DOHH2 (cell line): ENCODE measurements at regions not wholly inside any gene's neighbourhood (a gene's known extent, or its start where the extent isn't known, plus 50 kb on each side); places are given as distances from the start of the nearest gene placed in this dataset.
"Not testable (repeated sequence)": the region's sequence is repeated elsewhere in the genome, so short reads cannot be mapped to it uniquely, and the experiment has no call there.

Experiments
- H3F3A ChIP-seq: fragments of 200-600 bp; sonication (generic), shearing (Covaris generic); 2 replicates; pipeline ENCODE4 v1.6.0; 2016; ENCODE audit warnings: antibody characterized with exemption, mild to moderate bottlenecking; ENCODE audit not compliant: control insufficient read depth, insufficient read depth
- H3K27ac ChIP-seq: fragments of 200-600 bp; sonication (generic); 2 replicates; pipeline ENCODE4 v1.5.1; 2014; ENCODE audit warnings: low read depth, mild to moderate bottlenecking, low read length, moderate library complexity
- H3K27me3 ChIP-seq: fragments of 200-600 bp; sonication (generic); 2 replicates; pipeline ENCODE4 v1.6.1; 2014; ENCODE audit warnings: mild to moderate bottlenecking, low read length, mixed read lengths; ENCODE audit not compliant: control insufficient read depth
- H3K36me3 ChIP-seq: fragments of 200-600 bp; sonication (generic); 2 replicates; pipeline ENCODE4 v1.6.1; 2014; ENCODE audit warnings: mild to moderate bottlenecking, low read length, moderate library complexity, mixed read lengths; ENCODE audit not compliant: control insufficient read depth
- H3K4me1 ChIP-seq: fragments of 200-600 bp; sonication (generic); 2 replicates; pipeline ENCODE4 v1.6.1; 2014; ENCODE audit warnings: mild to moderate bottlenecking, low read length, mixed read lengths; ENCODE audit not compliant: control insufficient read depth
- H3K4me2 ChIP-seq: fragments of 200-600 bp; sonication (generic); 2 replicates; pipeline ENCODE4 v1.6.0; 2014; ENCODE audit warnings: mild to moderate bottlenecking, low read length, moderate library complexity
- H3K4me3 ChIP-seq: fragments of 200-600 bp; sonication (generic); 2 replicates; pipeline ENCODE4 v1.5.1; 2014; ENCODE audit warnings: mild to moderate bottlenecking, low read length, mixed read lengths
- H3K79me2 ChIP-seq: fragments of 200-600 bp; sonication (generic); 2 replicates; pipeline ENCODE4 v1.6.1; 2014; ENCODE audit warnings: mild to moderate bottlenecking, low read length, mixed read lengths; ENCODE audit not compliant: control insufficient read depth
- H3K9me2 ChIP-seq: fragments of 200-600 bp; sonication (generic); replicated peaks from 2 replicates; pipeline ENCODE4 v1.6.1; 2014; ENCODE audit warnings: mild to moderate bottlenecking, low read length, mixed read lengths; ENCODE audit not compliant: control insufficient read depth
- H3K9me3 ChIP-seq: fragments of 200-600 bp; sonication (generic); 2 replicates; pipeline ENCODE4 v1.6.1; 2014; ENCODE audit warnings: antibody characterized with exemption, low read length, mixed read lengths; ENCODE audit not compliant: control insufficient read depth, insufficient read depth
- H4K20me1 ChIP-seq: fragments of 200-600 bp; sonication (generic); 2 replicates; pipeline ENCODE4 v1.6.0; 2014; ENCODE audit warnings: low read depth, mild to moderate bottlenecking, antibody characterized with exemption, low read length, moderate library complexity; ENCODE audit not compliant: control insufficient read depth, insufficient read depth
- EZH2phosphoT487 ChIP-seq: fragments of 200-600 bp; sonication (generic); IDR thresholded peaks from 2 replicates; pipeline ENCODE4 v1.6.1; 2017; ENCODE audit warnings: borderline replicate concordance, mild to moderate bottlenecking, antibody characterized with exemption, low read length, moderate library complexity, mixed read lengths
- TF ChIP-seq, protein P1 (sequence below): fragments of 200-600 bp; sonication (generic); IDR thresholded peaks from one replicate; pipeline ENCODE4 v1.5.1; 2014; ENCODE audit warnings: antibody characterized with exemption, mild to moderate bottlenecking, low read depth, low read length; ENCODE audit not compliant: poor library complexity, severe bottlenecking

DNA sequence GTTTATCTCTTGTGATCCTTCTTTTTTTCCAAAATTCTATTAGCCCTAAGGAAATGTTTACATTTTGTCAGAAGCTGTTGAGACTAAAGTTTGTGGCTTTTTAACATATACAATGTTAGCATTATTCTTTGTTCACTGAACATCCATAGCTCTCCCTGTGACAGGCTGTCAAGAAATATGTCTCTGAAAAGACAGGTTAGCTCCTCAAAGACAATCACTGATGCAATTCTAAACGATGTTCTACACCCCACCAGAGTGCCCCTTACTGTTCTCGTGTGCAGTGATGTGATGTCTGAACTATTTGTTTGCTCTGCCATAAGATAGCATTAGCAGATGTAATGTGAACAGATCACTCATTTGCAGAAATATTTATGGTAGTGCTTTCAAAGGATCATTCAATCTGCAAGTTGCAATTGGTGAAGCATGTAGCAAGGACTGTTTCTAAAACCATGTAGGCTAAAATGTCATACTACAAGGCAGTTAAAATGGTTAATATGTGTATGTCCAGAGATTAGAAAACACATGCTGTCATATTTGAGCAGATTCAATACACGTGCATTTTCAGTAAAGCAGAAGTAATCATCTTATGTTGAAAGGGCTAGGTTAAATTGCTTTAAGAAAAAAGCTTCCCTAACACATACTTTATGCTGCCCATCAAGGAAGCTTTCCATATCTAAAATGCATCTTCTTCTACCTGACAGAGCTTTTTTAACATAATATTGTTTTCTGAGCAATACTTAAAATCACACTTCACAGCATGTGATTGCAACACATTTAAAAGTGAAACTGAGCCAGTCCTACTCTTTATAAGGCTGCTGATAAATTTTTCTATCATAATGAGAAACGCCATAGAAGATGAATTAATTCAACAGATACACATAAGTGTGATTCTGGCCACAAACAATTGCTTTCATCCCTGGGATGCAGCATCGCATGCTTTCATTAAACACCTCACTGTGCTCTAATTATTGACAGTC, 285.7 kb upstream of the UBE2E3 start:
- no peak overlapping the region for H3K4me2 ChIP-seq
- no peak overlapping the region for H3K27ac ChIP-seq
- H3K36me3 ChIP-seq, result no peaks in the 10 kb centered on the region
- no peak overlapping the region for H3K4me3 ChIP-seq
- H3K27me3 ChIP-seq, result peaks cover 5% of the 10 kb centered on the region; the same call in 1 of the 2 replicates
- no peaks in the 10 kb centered on the region for H3K79me2 ChIP-seq
- H3K4me1 ChIP-seq, result no peaks in the 10 kb centered on the region
- no peaks in the 10 kb centered on the region for H3K9me2 ChIP-seq
- no peaks in the 10 kb centered on the region for H4K20me1 ChIP-seq
- no peaks in the 10 kb centered on the region for H3F3A ChIP-seq
- TF ChIP-seq EZH2phosphoT487, result no peak
- TF ChIP-seq, protein P1, sequence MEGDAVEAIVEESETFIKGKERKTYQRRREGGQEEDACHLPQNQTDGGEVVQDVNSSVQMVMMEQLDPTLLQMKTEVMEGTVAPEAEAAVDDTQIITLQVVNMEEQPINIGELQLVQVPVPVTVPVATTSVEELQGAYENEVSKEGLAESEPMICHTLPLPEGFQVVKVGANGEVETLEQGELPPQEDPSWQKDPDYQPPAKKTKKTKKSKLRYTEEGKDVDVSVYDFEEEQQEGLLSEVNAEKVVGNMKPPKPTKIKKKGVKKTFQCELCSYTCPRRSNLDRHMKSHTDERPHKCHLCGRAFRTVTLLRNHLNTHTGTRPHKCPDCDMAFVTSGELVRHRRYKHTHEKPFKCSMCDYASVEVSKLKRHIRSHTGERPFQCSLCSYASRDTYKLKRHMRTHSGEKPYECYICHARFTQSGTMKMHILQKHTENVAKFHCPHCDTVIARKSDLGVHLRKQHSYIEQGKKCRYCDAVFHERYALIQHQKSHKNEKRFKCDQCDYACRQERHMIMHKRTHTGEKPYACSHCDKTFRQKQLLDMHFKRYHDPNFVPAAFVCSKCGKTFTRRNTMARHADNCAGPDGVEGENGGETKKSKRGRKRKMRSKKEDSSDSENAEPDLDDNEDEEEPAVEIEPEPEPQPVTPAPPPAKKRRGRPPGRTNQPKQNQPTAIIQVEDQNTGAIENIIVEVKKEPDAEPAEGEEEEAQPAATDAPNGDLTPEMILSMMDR, result no peak
- no peaks in the 10 kb centered on the region for H3K9me3 ChIP-seq

DNA sequence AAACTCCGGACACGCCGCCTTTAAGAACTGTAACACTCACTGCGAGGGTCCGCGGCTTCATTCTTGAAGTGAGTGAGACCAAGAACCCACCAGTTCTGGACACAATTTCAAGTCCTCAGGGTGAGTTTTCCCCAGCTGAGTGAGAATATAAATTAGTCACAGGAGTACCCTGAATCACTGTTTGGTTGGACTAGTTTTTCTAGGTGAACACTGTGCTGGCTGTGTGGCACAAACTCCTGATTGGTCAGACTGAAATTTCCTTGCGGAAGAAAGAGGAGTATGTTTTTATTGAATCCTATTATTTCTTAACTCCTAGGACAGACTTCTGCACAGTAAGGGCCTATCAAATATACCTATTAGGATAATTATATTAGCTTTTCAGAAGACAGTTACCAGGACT, 288.1 kb upstream of the UBE2E3 start:
- H3K9me2 ChIP-seq, result no peaks in the 10 kb centered on the region
- H3K9me3 ChIP-seq, result no peaks in the 10 kb centered on the region
- TF ChIP-seq, protein P1, result no peak
- TF ChIP-seq EZH2phosphoT487, result no peak
- no peaks in the 10 kb centered on the region for H3F3A ChIP-seq
- no peak overlapping the region for H3K27ac ChIP-seq
- peaks cover 5% of the 10 kb centered on the region; the same call in 1 of the 2 replicates for H3K27me3 ChIP-seq
- H3K79me2 ChIP-seq, result no peaks in the 10 kb centered on the region
- no peak overlapping the region for H3K4me2 ChIP-seq
- H4K20me1 ChIP-seq, result no peaks in the 10 kb centered on the region
- H3K4me3 ChIP-seq, result no peak overlapping the region
- H3K36me3 ChIP-seq, result no peaks in the 10 kb centered on the region
- H3K4me1 ChIP-seq, result no peaks in the 10 kb centered on the region

DNA sequence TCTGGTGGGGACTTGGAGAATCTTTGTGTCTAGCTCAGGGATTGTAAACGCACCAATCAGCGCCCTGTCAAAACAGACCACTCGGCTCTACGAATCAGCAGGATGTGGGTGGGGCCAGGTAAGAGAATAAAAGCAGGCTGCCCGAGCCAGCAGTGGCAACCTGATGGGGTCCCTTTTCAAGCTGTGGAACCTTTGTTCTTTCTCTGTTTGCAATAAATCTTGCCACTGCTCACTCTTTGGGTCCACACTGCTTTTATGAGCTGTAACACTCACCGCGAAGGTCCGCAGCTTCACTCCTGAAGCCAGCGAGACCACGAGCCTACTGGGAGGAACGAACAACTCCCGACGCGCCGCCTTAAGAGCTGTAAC, 288.6 kb upstream of the UBE2E3 start:
- H3K27me3 ChIP-seq, H3K4me2 ChIP-seq, H3K27ac ChIP-seq, H3K36me3 ChIP-seq, H3K9me3 ChIP-seq, H3K4me3 ChIP-seq, H3K9me2 ChIP-seq, H3K79me2 ChIP-seq, H4K20me1 ChIP-seq, H3F3A ChIP-seq, H3K4me1 ChIP-seq: not testable (repeated sequence)

DNA sequence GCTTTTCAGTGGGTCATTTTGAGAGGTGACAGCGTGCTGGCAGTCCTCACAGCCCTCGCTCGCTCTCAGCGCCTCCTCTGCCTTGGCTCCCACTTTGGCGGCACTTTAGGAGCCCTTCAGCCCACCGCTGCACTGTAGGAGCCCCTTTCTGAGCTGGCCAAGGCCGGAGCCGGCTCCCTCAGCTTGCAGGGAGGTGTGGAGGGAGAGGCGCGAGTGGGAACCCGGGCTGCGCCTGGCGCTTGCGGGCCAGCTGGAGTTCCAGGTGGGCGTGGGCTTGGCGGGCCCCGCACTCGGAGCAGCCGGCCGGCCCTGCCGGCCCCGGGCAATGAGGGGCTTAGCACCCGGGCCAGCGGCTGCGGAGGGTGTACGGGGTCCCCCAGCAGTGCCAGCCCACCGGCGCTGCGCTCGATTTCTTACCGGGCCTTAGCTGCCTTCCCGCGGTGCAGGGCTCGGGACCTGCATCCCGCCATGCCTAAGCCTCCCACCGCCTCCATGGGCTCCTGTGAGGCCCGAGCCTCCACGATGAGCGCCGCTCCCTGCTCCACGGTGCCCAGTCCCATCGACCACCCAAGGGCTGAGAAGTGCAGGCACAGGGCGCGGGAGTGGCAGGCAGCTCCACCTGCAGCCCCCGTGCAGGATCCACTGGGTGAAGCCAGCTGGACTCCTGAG, 289.1 kb upstream of the UBE2E3 start:
- H3K9me3 ChIP-seq, H3F3A ChIP-seq, H3K79me2 ChIP-seq, H3K36me3 ChIP-seq, H3K4me1 ChIP-seq, H3K27me3 ChIP-seq, H3K9me2 ChIP-seq, H3K4me3 ChIP-seq, H3K4me2 ChIP-seq, H3K27ac ChIP-seq, H4K20me1 ChIP-seq: not testable (repeated sequence)
